H1 (cell line): ENCODE measurements at regions not wholly inside any gene's neighbourhood (a gene's known extent, or its start where the extent isn't known, plus 50 kb on each side); places are given as distances from the start of the nearest gene placed in this dataset.
"Not testable (repeated sequence)": the region's sequence is repeated elsewhere in the genome, so short reads cannot be mapped to it uniquely, and the experiment has no call there.

Experiments
- CTCF ChIA-PET: fragments of 300-600 bp; sonication (Branson Sonifier 250); formaldehyde crosslinking; loops from one replicate; lab custom pipeline; 2021; ENCODE audit not compliant: partially characterized antibody; lab: Charles Lee
- POLR2A ChIA-PET: fragments of 300-600 bp; sonication (Branson Sonifier 250); formaldehyde crosslinking; loops from one replicate; lab custom pipeline; 2021; ENCODE audit warnings: inconsistent platforms; ENCODE audit not compliant: partially characterized antibody; lab: Charles Lee
- DNase-seq, 2 experiments: peaks; one replicate each; pipeline versions ENCODE4 v3.0.0 to v3.0.0-alpha.2; 2010 to 2022; ENCODE audit warnings: low spot score in 2 of 2, low read depth in 1 of 2, mixed read lengths in 1 of 2
- FAIRE-seq: peaks from 2 replicates; lab custom pipeline; 2011; peaks lifted over from hg19 to GRCh38; lab: Jason Lieb, UNC
- H2AFZ ChIP-seq: 2 replicates; pipeline ENCODE4 v1.8.1; 2012; ENCODE audit warnings: low read length, inconsistent platforms
- H2AK5ac ChIP-seq: 2 replicates; pipeline ENCODE4 v1.6.1; 2013; ENCODE audit warnings: low read depth, low read length
- H2BK120ac ChIP-seq: replicated peaks from 2 replicates; pipeline ENCODE3; 2013; ENCODE audit warnings: low read depth, low read length, inconsistent platforms
- H2BK12ac ChIP-seq: 2 replicates; pipeline ENCODE4 v1.6.1; 2013; ENCODE audit warnings: low read depth, low read length
- H2BK15ac ChIP-seq: 2 replicates; pipeline ENCODE4 v1.6.1; 2013; ENCODE audit warnings: low read length
- H2BK20ac ChIP-seq: 2 replicates; pipeline ENCODE4 v1.6.1; 2013; ENCODE audit warnings: low read length
- H2BK5ac ChIP-seq: 2 replicates; pipeline ENCODE4 v1.6.1; 2013; ENCODE audit warnings: low read depth, low read length
- H3K14ac ChIP-seq: 2 replicates; pipeline ENCODE4 v1.6.1; 2013; ENCODE audit warnings: inconsistent platforms; ENCODE audit not compliant: insufficient read length
- H3K18ac ChIP-seq: 2 replicates; pipeline ENCODE4 v1.6.1; 2013; ENCODE audit warnings: low read length; ENCODE audit errors: extremely low read depth
- H3K23ac ChIP-seq: 2 replicates; pipeline ENCODE4 v1.6.1; 2013; ENCODE audit warnings: inconsistent platforms; ENCODE audit not compliant: insufficient read length
- H3K23me2 ChIP-seq: 2 replicates; pipeline ENCODE4 v1.6.1; 2013; ENCODE audit warnings: low read depth, low read length
- H3K27ac ChIP-seq: 2 replicates; pipeline ENCODE4 v1.6.1; 2011; ENCODE audit warnings: low read depth, low read length, inconsistent platforms
- H3K27me3 ChIP-seq, 4 experiments: replicated peaks in 1 of 4; 1 replicate in 1 of 4; 2 replicates in 3 of 4; pipeline versions ENCODE4 v1.6.1 to v1.8.1; 2011 to 2013; ENCODE audit warnings: low read length in 3 of 4, mild to moderate bottlenecking in 3 of 4, inconsistent platforms in 2 of 4, mixed read lengths in 2 of 4, moderate library complexity in 1 of 4; ENCODE audit not compliant: control insufficient read depth in 3 of 4, insufficient read depth in 3 of 4; ENCODE audit errors: extremely low read depth in 1 of 4
- H3K36me3 ChIP-seq, 4 experiments: 2 replicates each; pipeline versions ENCODE4 v1.6.1 to v1.8.1; 2011 to 2013; ENCODE audit warnings: mild to moderate bottlenecking in 4 of 4, low read length in 3 of 4, moderate library complexity in 2 of 4, control low read depth in 1 of 4, inconsistent platforms in 1 of 4; ENCODE audit not compliant: insufficient read depth in 4 of 4, control insufficient read depth in 2 of 4
- H3K4ac ChIP-seq: replicated peaks from 2 replicates; pipeline ENCODE3; 2013; ENCODE audit warnings: low read length, low read depth, mixed read lengths, inconsistent platforms; ENCODE audit not compliant: insufficient read length
- H3K4me1 ChIP-seq, 4 experiments: replicated peaks in 1 of 4; 1 replicate in 1 of 4; 2 replicates in 3 of 4; pipeline versions ENCODE4 v1.6.1 to v1.8.1; 2011 to 2013; ENCODE audit warnings: low read length in 3 of 4, inconsistent platforms in 2 of 4, mixed read lengths in 1 of 4; ENCODE audit not compliant: insufficient read depth in 4 of 4, control insufficient read depth in 3 of 4
- H3K4me2 ChIP-seq, 2 experiments: 2 replicates each; pipeline versions ENCODE4 v1.6.1 to v1.8.1; 2011 to 2013; ENCODE audit warnings: low read depth in 2 of 2, low read length in 2 of 2, control low read depth in 1 of 2, inconsistent platforms in 1 of 2, mild to moderate bottlenecking in 1 of 2; ENCODE audit not compliant: insufficient read depth in 1 of 2
- H3K4me3 ChIP-seq, 4 experiments: fragments of 200-600, 300-600 bp in 1 of 4; sonication (generic), shearing (Covaris generic), sonication (Bioruptor Twin) in 1 of 4; 2 replicates each; pipeline versions ENCODE4 v1.5.1 to v1.8.1; 2011 to 2016; ENCODE audit warnings: low read length in 4 of 4, low read depth in 3 of 4, control low read depth in 2 of 4, inconsistent platforms in 2 of 4, mild to moderate bottlenecking in 2 of 4, mixed read lengths in 1 of 4, moderate library complexity in 1 of 4; ENCODE audit not compliant: insufficient read depth in 2 of 4; ENCODE audit errors: extremely low read depth in 1 of 4
- H3K56ac ChIP-seq: replicated peaks from 2 replicates; pipeline ENCODE3; 2013; ENCODE audit warnings: low read depth, mild to moderate bottlenecking, mixed read lengths, low read length, inconsistent platforms; ENCODE audit not compliant: insufficient read length
- H3K79me1 ChIP-seq: 2 replicates; pipeline ENCODE4 v1.6.1; 2013; ENCODE audit warnings: low read depth, low read length, control low read depth
- H3K79me2 ChIP-seq, 2 experiments: 2 replicates each; pipeline versions ENCODE4 v1.6.1 to v1.8.1; 2012 to 2013; ENCODE audit warnings: low read length in 2 of 2, mild to moderate bottlenecking in 2 of 2, inconsistent platforms in 1 of 2; ENCODE audit not compliant: insufficient read depth in 2 of 2, control insufficient read depth in 1 of 2
- H3K9ac ChIP-seq, 4 experiments: replicated peaks in 1 of 4; 1 replicate in 1 of 4; 2 replicates in 3 of 4; pipeline versions ENCODE4 v1.6.1 to v1.8.1; 2011 to 2013; ENCODE audit warnings: low read depth in 3 of 4, low read length in 3 of 4, control low read depth in 2 of 4, mild to moderate bottlenecking in 2 of 4, moderate library complexity in 2 of 4, inconsistent platforms in 1 of 4; ENCODE audit errors: extremely low read depth in 1 of 4
- H3K9me3 ChIP-seq, 2 experiments: 2 replicates each; pipeline versions ENCODE4 v1.6.1 to v1.8.1; 2012 to 2013; ENCODE audit warnings: mild to moderate bottlenecking in 2 of 2, moderate library complexity in 2 of 2, control low read depth in 1 of 2, inconsistent platforms in 1 of 2, low read depth in 1 of 2, low read length in 1 of 2, mixed read lengths in 1 of 2; ENCODE audit not compliant: insufficient read depth in 2 of 2
- H4K20me1 ChIP-seq, 2 experiments: replicated peaks in 1 of 2; 2 replicates each; pipeline versions ENCODE3 to v1.8.1; 2011 to 2013; ENCODE audit warnings: inconsistent platforms in 2 of 2, low read length in 2 of 2, mild to moderate bottlenecking in 1 of 2; ENCODE audit not compliant: insufficient read depth in 2 of 2, control insufficient read depth in 1 of 2
- H4K5ac ChIP-seq: 2 replicates; pipeline ENCODE4 v1.6.1; 2013; ENCODE audit warnings: low read length, low read depth, mixed read lengths, inconsistent platforms; ENCODE audit not compliant: insufficient read length
- H4K8ac ChIP-seq: 2 replicates; pipeline ENCODE4 v1.8.0; 2013; ENCODE audit warnings: mild to moderate bottlenecking, moderate library complexity, low read length, inconsistent platforms; ENCODE audit not compliant: insufficient read depth; ENCODE audit errors: extremely low read depth
- H4K91ac ChIP-seq: replicated peaks from 2 replicates; pipeline ENCODE3; 2013; ENCODE audit warnings: low read length, mixed read lengths, inconsistent platforms; ENCODE audit not compliant: insufficient read length
- WGBS, 2 experiments: shearing (Covaris generic) in 1 of 2; methylation state at CpG; one replicate each; pipeline versions ENCODE4 v1.1.6 to v1.1.7; 2013 to 2015; ENCODE audit warnings: low lambda C conversion rate in 2 of 2, mixed read lengths in 2 of 2, inconsistent platforms in 1 of 2, low coverage in 1 of 2, missing lambda C conversion rate in 1 of 2; ENCODE audit not compliant: insufficient replicate concordance in 2 of 2, insufficient coverage in 1 of 2, insufficient read length in 1 of 2; ENCODE audit errors: extremely low coverage in 1 of 2, missing lambda C conversion rate in 1 of 2; 5-methylcytosine and 5-hydroxymethylcytosine counted together

GRCh38 chr11:16503891-16504290 lies 147.5 kb upstream of the SOX6 start:
- H4K5ac ChIP-seq, H3K27me3 ChIP-seq, H3K4ac ChIP-seq, H2BK120ac ChIP-seq, H2AK5ac ChIP-seq, H2AFZ ChIP-seq, H3K27ac ChIP-seq, H2BK20ac ChIP-seq, H4K8ac ChIP-seq, H3K9me3 ChIP-seq, H4K91ac ChIP-seq, FAIRE-seq, H3K4me2 ChIP-seq, POLR2A ChIA-PET, H3K56ac ChIP-seq, H3K79me2 ChIP-seq, H3K14ac ChIP-seq, H3K23me2 ChIP-seq, H3K36me3 ChIP-seq, H2BK5ac ChIP-seq, H2BK15ac ChIP-seq, H3K79me1 ChIP-seq, H3K18ac ChIP-seq, H3K23ac ChIP-seq, H3K4me3 ChIP-seq, H4K20me1 ChIP-seq, CTCF ChIA-PET, H3K4me1 ChIP-seq, H2BK12ac ChIP-seq, DNase-seq, H3K9ac ChIP-seq: not testable (repeated sequence)
- 95% methylated on average over 2 of the region's 2 CpGs; no CpG with 5 or more reads in 1 of the 2 experiments for WGBS, 2 experiments
